ENCODE measurements at regions not wholly inside any gene's neighbourhood (a gene's known extent, or its start where the extent isn't known, plus 50 kb on each side); places are given as distances from the start of the nearest gene placed in this dataset.
"Not testable (repeated sequence)": the region's sequence is repeated elsewhere in the genome, so short reads cannot be mapped to it uniquely, and the experiment has no call there.

- Histone ChIP-seq H3K27me3 (ENCODE audit: low read length) (no peaks in the 10 kb centered on the region), H3K4me3 (ENCODE audit: low read length) (no peak overlapping the region), H3K27ac (ENCODE audit: low read length) (peak overlapping the region; percentile 67), H2AFZ (ENCODE audit: low read length) (no peak overlapping the region), H3K4me2 (ENCODE audit: low read length) (peak overlapping the region; percentile 60), H3K9me3 (ENCODE audit: low read length) (no peaks in the 10 kb centered on the region), H3K4me1 (ENCODE audit: insufficient read depth, low read length) (peaks cover 14% of the 10 kb centered on the region), H3K9ac (ENCODE audit: low read length) (no peak overlapping the region), H3K9me2 (replicated peaks; ENCODE audit: low read length) (no peaks in the 10 kb centered on the region), H3K36me3 (ENCODE audit: low read depth, low read length) (no peaks in the 10 kb centered on the region), H3K79me2 (ENCODE audit: low read length) (no peaks in the 10 kb centered on the region), H4K20me1 (ENCODE audit: low read length) (no peaks in the 10 kb centered on the region), H3F3A (ENCODE audit: low read length, unreplicated experiment) (no peaks in the 10 kb centered on the region)
- DNase-seq (peak; percentile 63), ATAC-seq (no peak)
- intact Hi-C loops (cut with micrococcal nuclease) = no loop called here
- CTCF ChIA-PET = no interaction called here
- no TSS peak for BruUV-seq (replicated peaks)
- POLR2A ChIA-PET (ENCODE audit: unreplicated experiment) = no interaction called here
- TF ChIP-seq EZH2phosphoT487 (IDR thresholded peaks at IDR 0.05; ENCODE audit: borderline replicate concordance, low read length) (no peak), EZH2 (IDR thresholded peaks at IDR 0.05; ENCODE audit: low read length, unreplicated experiment) (no peak), CTCF (conservative IDR thresholded peaks at IDR 0.05; ENCODE audit: low read depth, low read length) (no peak)
Observed at GRCh38 chrX:98203800-98204199, 1320.1 kb downstream of the RPA4 start.

GRCh38 chrX:98207947-98208346 lies 1324.2 kb downstream of the RPA4 start:
- Histone ChIP-seq H3K9me3 (ENCODE audit: low read length) (no peaks in the 10 kb centered on the region), H3K4me3 (ENCODE audit: low read length) (no peak overlapping the region), H2AFZ (ENCODE audit: low read length) (no peak overlapping the region), H4K20me1 (ENCODE audit: low read length) (no peaks in the 10 kb centered on the region), H3K27me3 (ENCODE audit: low read length) (no peaks in the 10 kb centered on the region), H3F3A (ENCODE audit: low read length, unreplicated experiment) (no peaks in the 10 kb centered on the region), H3K36me3 (ENCODE audit: low read depth, low read length) (no peaks in the 10 kb centered on the region), H3K79me2 (ENCODE audit: low read length) (no peaks in the 10 kb centered on the region), H3K4me2 (ENCODE audit: low read length) (no peak overlapping the region), H3K4me1 (ENCODE audit: insufficient read depth, low read length) (peaks cover 11% of the 10 kb centered on the region), H3K27ac (ENCODE audit: low read length) (no peak overlapping the region), H3K9ac (ENCODE audit: low read length) (no peak overlapping the region), H3K9me2 (replicated peaks; ENCODE audit: low read length) (no peaks in the 10 kb centered on the region)
- ChIA-PET POLR2A (ENCODE audit: unreplicated experiment) (no interaction called here), CTCF (no interaction called here)
- TF ChIP-seq CTCF (conservative IDR thresholded peaks at IDR 0.05; ENCODE audit: low read depth, low read length) (no peak), EZH2phosphoT487 (IDR thresholded peaks at IDR 0.05; ENCODE audit: borderline replicate concordance, low read length) (no peak), EZH2 (IDR thresholded peaks at IDR 0.05; ENCODE audit: low read length, unreplicated experiment) (no peak)
- intact Hi-C loops (cut with micrococcal nuclease) = no loop called here
- BruUV-seq (replicated peaks) = no TSS peak
- ATAC-seq (no peak), DNase-seq (no peak)

- CTCF ChIA-PET = no interaction called here
- Histone ChIP-seq H3K9ac (ENCODE audit: low read length) (no peak overlapping the region), H3K27ac (ENCODE audit: low read length) (no peak overlapping the region), H3K4me2 (ENCODE audit: low read length) (no peak overlapping the region), H3F3A (ENCODE audit: low read length, unreplicated experiment) (no peaks in the 10 kb centered on the region), H3K27me3 (ENCODE audit: low read length) (no peaks in the 10 kb centered on the region), H3K9me2 (replicated peaks; ENCODE audit: low read length) (no peaks in the 10 kb centered on the region), H3K4me3 (ENCODE audit: low read length) (no peak overlapping the region), H3K9me3 (ENCODE audit: low read length) (no peaks in the 10 kb centered on the region), H3K4me1 (ENCODE audit: insufficient read depth, low read length) (no peaks in the 10 kb centered on the region), H4K20me1 (ENCODE audit: low read length) (no peaks in the 10 kb centered on the region), H3K79me2 (ENCODE audit: low read length) (no peaks in the 10 kb centered on the region), H2AFZ (ENCODE audit: low read length) (no peak overlapping the region), H3K36me3 (ENCODE audit: low read depth, low read length) (no peaks in the 10 kb centered on the region)
- no peak for DNase-seq
- POLR2A ChIA-PET (ENCODE audit: unreplicated experiment) = no interaction called here
- BruUV-seq (replicated peaks) = no TSS peak
- ATAC-seq = no peak
- intact Hi-C loops (cut with micrococcal nuclease) = no loop called here
- TF ChIP-seq EZH2 (IDR thresholded peaks at IDR 0.05; ENCODE audit: low read length, unreplicated experiment) (no peak), EZH2phosphoT487 (IDR thresholded peaks at IDR 0.05; ENCODE audit: borderline replicate concordance, low read length) (no peak), CTCF (conservative IDR thresholded peaks at IDR 0.05; ENCODE audit: low read depth, low read length) (no peak)
Observed at GRCh38 chrX:98231003-98231402, 1347.3 kb downstream of the RPA4 start.

- H3K36me3 ChIP-seq (ENCODE audit: low read depth, low read length); H4K20me1 ChIP-seq (ENCODE audit: low read length); CTCF ChIA-PET; POLR2A ChIA-PET (ENCODE audit: unreplicated experiment); intact Hi-C loops (cut with micrococcal nuclease); H3K79me2 ChIP-seq (ENCODE audit: low read length); DNase-seq; H3K9me3 ChIP-seq (ENCODE audit: low read length); H3F3A ChIP-seq (ENCODE audit: low read length, unreplicated experiment); H3K9ac ChIP-seq (ENCODE audit: low read length); H3K27ac ChIP-seq (ENCODE audit: low read length); H3K4me3 ChIP-seq (ENCODE audit: low read length); H3K27me3 ChIP-seq (ENCODE audit: low read length); ATAC-seq; H3K9me2 ChIP-seq (replicated peaks; ENCODE audit: low read length); BruUV-seq (replicated peaks); H2AFZ ChIP-seq (ENCODE audit: low read length); H3K4me2 ChIP-seq (ENCODE audit: low read length); H3K4me1 ChIP-seq (ENCODE audit: insufficient read depth, low read length): not testable (repeated sequence)
Observed at GRCh38 chrX:98240061-98240460, 1356.4 kb downstream of the RPA4 start.
